Rectal smooth muscle tissue (tissue), 1 donor: ENCODE measurements at regions not wholly inside any gene's neighbourhood (a gene's known extent, or its start where the extent isn't known, plus 50 kb on each side); places are given as distances from the start of the nearest gene placed in this dataset.
"Not testable (repeated sequence)": the region's sequence is repeated elsewhere in the genome, so short reads cannot be mapped to it uniquely, and the experiment has no call there.

Experiments used
- H3K27ac ChIP-seq: one replicate; pipeline ENCODE4 v1.7.0; 2013; ENCODE audit warnings: low read depth, low read length, inconsistent platforms
- H3K27me3 ChIP-seq: one replicate; pipeline ENCODE4 v1.7.0; 2013; ENCODE audit warnings: low read length; ENCODE audit not compliant: control insufficient read depth, insufficient read depth
- H3K36me3 ChIP-seq: one replicate; pipeline ENCODE4 v1.7.0; 2013; ENCODE audit warnings: low read length; ENCODE audit not compliant: control insufficient read depth, insufficient read depth
- H3K4me1 ChIP-seq: one replicate; pipeline ENCODE4 v1.7.0; 2013; ENCODE audit warnings: low read length; ENCODE audit not compliant: control insufficient read depth, insufficient read depth
- H3K4me3 ChIP-seq: one replicate; pipeline ENCODE4 v1.7.0; 2013; ENCODE audit warnings: low read length
- H3K9ac ChIP-seq: one replicate; pipeline ENCODE4 v1.7.0; 2013; ENCODE audit warnings: low read length

GRCh38 chr7:136104269-136104603 is 127.1 kb upstream of the MTPN start:
- H3K9ac ChIP-seq = no peak overlapping the region
- H3K27ac ChIP-seq = no peak overlapping the region
- no peak overlapping the region for H3K4me3 ChIP-seq
- H3K27me3 ChIP-seq = no peaks in the 10 kb centered on the region
- H3K36me3 ChIP-seq = no peaks in the 10 kb centered on the region
- no peaks in the 10 kb centered on the region for H3K4me1 ChIP-seq

- H3K4me3 ChIP-seq = no peak overlapping the region
- H3K9ac ChIP-seq = no peak overlapping the region
- no peak overlapping the region for H3K27ac ChIP-seq
- no peaks in the 10 kb centered on the region for H3K36me3 ChIP-seq
- no peaks in the 10 kb centered on the region for H3K4me1 ChIP-seq
- H3K27me3 ChIP-seq = no peaks in the 10 kb centered on the region
Measured at GRCh38 chr7:136103545-136104268, 126.5 kb upstream of the MTPN start.

GRCh38 chr7:136102881-136103280 is 125.7 kb upstream of the MTPN start:
- Histone ChIP-seq H3K36me3 (no peaks in the 10 kb centered on the region), H3K27me3 (no peaks in the 10 kb centered on the region), H3K9ac (no peak overlapping the region), H3K4me3 (no peak overlapping the region), H3K4me1 (no peaks in the 10 kb centered on the region), H3K27ac (no peak overlapping the region)

GRCh38 chr7:136092714-136093113 is 115.6 kb upstream of the MTPN start:
- H3K9ac ChIP-seq, H3K27ac ChIP-seq, H3K4me3 ChIP-seq, H3K4me1 ChIP-seq, H3K27me3 ChIP-seq, H3K36me3 ChIP-seq: not testable (repeated sequence)

- no peak overlapping the region for H3K4me3 ChIP-seq
- H3K27ac ChIP-seq = no peak overlapping the region
- no peak overlapping the region for H3K9ac ChIP-seq
- no peaks in the 10 kb centered on the region for H3K36me3 ChIP-seq
- H3K27me3 ChIP-seq = no peaks in the 10 kb centered on the region
- H3K4me1 ChIP-seq = peaks cover 2% of the 10 kb centered on the region
Measured at GRCh38 chr7:136087881-136088280, 110.7 kb upstream of the MTPN start.

- H3K4me1 ChIP-seq = peaks cover 2% of the 10 kb centered on the region
- no peak overlapping the region for H3K9ac ChIP-seq
- no peaks in the 10 kb centered on the region for H3K27me3 ChIP-seq
- H3K4me3 ChIP-seq = peak overlapping the region; percentile 39
- H3K36me3 ChIP-seq = no peaks in the 10 kb centered on the region
- no peak overlapping the region for H3K27ac ChIP-seq
Measured at GRCh38 chr7:136086712-136087111, 109.6 kb upstream of the MTPN start.

GRCh38 chr7:136079934-136080333 is 102.8 kb upstream of the MTPN start:
- no peaks in the 10 kb centered on the region for H3K4me1 ChIP-seq
- no peaks in the 10 kb centered on the region for H3K27me3 ChIP-seq
- H3K27ac ChIP-seq = no peak overlapping the region
- no peak overlapping the region for H3K9ac ChIP-seq
- no peaks in the 10 kb centered on the region for H3K36me3 ChIP-seq
- no peak overlapping the region for H3K4me3 ChIP-seq

- no peaks in the 10 kb centered on the region for H3K4me1 ChIP-seq
- no peak overlapping the region for H3K9ac ChIP-seq
- H3K4me3 ChIP-seq = no peak overlapping the region
- no peaks in the 10 kb centered on the region for H3K27me3 ChIP-seq
- no peaks in the 10 kb centered on the region for H3K36me3 ChIP-seq
- H3K27ac ChIP-seq = no peak overlapping the region
Measured at GRCh38 chr7:136079478-136079892, 102.3 kb upstream of the MTPN start.

GRCh38 chr7:136079066-136079465 is 101.9 kb upstream of the MTPN start:
- no peak overlapping the region for H3K9ac ChIP-seq

GRCh38 chr7:136078630-136079029 is 101.5 kb upstream of the MTPN start:
- no peaks in the 10 kb centered on the region for H3K4me1 ChIP-seq
- no peaks in the 10 kb centered on the region for H3K27me3 ChIP-seq
- H3K36me3 ChIP-seq = no peaks in the 10 kb centered on the region
- no peak overlapping the region for H3K4me3 ChIP-seq
- no peak overlapping the region for H3K9ac ChIP-seq
- H3K27ac ChIP-seq = no peak overlapping the region

More at GRCh38 chr7:136079066-136079465, 101.9 kb upstream of the MTPN start:
- no peak overlapping the region for H3K4me3 ChIP-seq
- H3K27ac ChIP-seq = no peak overlapping the region
- H3K4me1 ChIP-seq = no peaks in the 10 kb centered on the region
- no peaks in the 10 kb centered on the region for H3K27me3 ChIP-seq
- H3K36me3 ChIP-seq = no peaks in the 10 kb centered on the region

- H3K27ac ChIP-seq = no peak overlapping the region
- no peaks in the 10 kb centered on the region for H3K4me1 ChIP-seq
- H3K27me3 ChIP-seq = no peaks in the 10 kb centered on the region
- H3K9ac ChIP-seq = no peak overlapping the region
- no peaks in the 10 kb centered on the region for H3K36me3 ChIP-seq
- H3K4me3 ChIP-seq = no peak overlapping the region
Measured at GRCh38 chr7:136076954-136077353, 99.8 kb upstream of the MTPN start.

GRCh38 chr7:136074843-136075242 is 97.7 kb upstream of the MTPN start:
- Histone ChIP-seq H3K4me1 (no peaks in the 10 kb centered on the region), H3K36me3 (no peaks in the 10 kb centered on the region)

GRCh38 chr7:136072447-136072846 is 95.3 kb upstream of the MTPN start:
- H3K4me1 ChIP-seq = no peaks in the 10 kb centered on the region
- H3K27me3 ChIP-seq = no peaks in the 10 kb centered on the region
- no peak overlapping the region for H3K27ac ChIP-seq
- no peak overlapping the region for H3K4me3 ChIP-seq
- H3K36me3 ChIP-seq = no peaks in the 10 kb centered on the region
- no peak overlapping the region for H3K9ac ChIP-seq

More at GRCh38 chr7:136074843-136075242, 97.7 kb upstream of the MTPN start:
- H3K4me3 ChIP-seq = no peak overlapping the region
- no peak overlapping the region for H3K9ac ChIP-seq
- no peak overlapping the region for H3K27ac ChIP-seq
- H3K27me3 ChIP-seq = no peaks in the 10 kb centered on the region
